ENCODE measurements at regions not wholly inside any gene's neighbourhood (a gene's known extent, or its start where the extent isn't known, plus 50 kb on each side); places are given as distances from the start of the nearest gene placed in this dataset.

- no peak for TF ChIP-seq NFIC (IDR thresholded peaks at IDR 0.05; ENCODE audit: borderline replicate concordance)
- TF ChIP-seq FOXJ3 (CRISPR knock-in tag; IDR thresholded peaks at IDR 0.05): no peak
- no peak for TF ChIP-seq POLR2AphosphoS5 (IDR thresholded peaks at IDR 0.05; ENCODE audit: low read depth, low read length)
- no peak for TF ChIP-seq ZBTB33 (IDR thresholded peaks at IDR 0.05; ENCODE audit: borderline replicate concordance, low read depth)
- TF ChIP-seq CTCF (IDR thresholded peaks at IDR 0.05): no peak
- no peak for TF ChIP-seq SIN3A (IDR thresholded peaks at IDR 0.05; ENCODE audit: borderline replicate concordance, low read depth, low read length)
- no peak for TF ChIP-seq MEF2A (IDR thresholded peaks at IDR 0.05; ENCODE audit: borderline replicate concordance, low read depth)
- no peak for TF ChIP-seq TEAD4 (IDR thresholded peaks at IDR 0.05; ENCODE audit: borderline replicate concordance, insufficient read depth)
- TF ChIP-seq RFX5 (IDR thresholded peaks at IDR 0.05; ENCODE audit: low read length): no peak
- TF ChIP-seq ELF1 (IDR thresholded peaks at IDR 0.05): no peak
- no peak for TF ChIP-seq JUND (IDR thresholded peaks at IDR 0.05)
- no peak for TF ChIP-seq CHD2 (IDR thresholded peaks at IDR 0.05; ENCODE audit: low read length, partially characterized antibody)
- no peak for TF ChIP-seq EZH2phosphoT487 (IDR thresholded peaks at IDR 0.05; ENCODE audit: borderline replicate concordance, low read depth)
These were observed 77.0 kb upstream of the STARD4 start (continued) for GRCh38 chr5:111589316-111589715.

- DNase-seq: no peak
- H4K20me1 ChIP-seq (ENCODE audit: insufficient read depth): no peaks in the 10 kb centered on the region
- no peaks in the 10 kb centered on the region for H3K27me3 ChIP-seq (ENCODE audit: insufficient read depth)
- no peak overlapping the region for H3K4me2 ChIP-seq
- H3K9me3 ChIP-seq: no peaks in the 10 kb centered on the region
- H3K4me1 ChIP-seq (ENCODE audit: control insufficient read depth in 1 of 2, insufficient read depth in 2 of 2, low read depth in 1 of 2, low read length in 1 of 2): peaks cover 3 to 15% of the 10 kb centered on the region in 2 experiments; a peak in 3 of 4 replicates
- H2AFZ ChIP-seq (ENCODE audit: low read depth): no peak overlapping the region
- CTCF ChIA-PET: interaction anchor here (1.2 kb wide), 1 partner anchor 37 kb away, joined by 3 read pairs; no protein-coding TSS in a partner anchor
- H3K79me2 ChIP-seq (ENCODE audit: insufficient read depth): no peaks in the 10 kb centered on the region
- TF ChIP-seq CTCF (IDR thresholded peaks at IDR 0.05): no peak
- TF ChIP-seq TAF1 (IDR thresholded peaks at IDR 0.05; ENCODE audit: borderline replicate concordance, low read depth, low read length): no peak
- TF ChIP-seq RCOR1 (IDR thresholded peaks at IDR 0.05; ENCODE audit: low read length): no peak
- no peak for TF ChIP-seq USF1 (IDR thresholded peaks at IDR 0.05; ENCODE audit: borderline replicate concordance, low read depth)
- no peak for TF ChIP-seq NFIC (IDR thresholded peaks at IDR 0.05; ENCODE audit: borderline replicate concordance)
- no peak for TF ChIP-seq FOSL2 (IDR thresholded peaks at IDR 0.05; ENCODE audit: borderline replicate concordance, low read depth)
- TF ChIP-seq IRF3 (IDR thresholded peaks at IDR 0.05; ENCODE audit: low read depth, low read length): no peak
- TF ChIP-seq RFX5 (IDR thresholded peaks at IDR 0.05; ENCODE audit: low read length): no peak
- no peak for TF ChIP-seq SMC3 (IDR thresholded peaks at IDR 0.05; ENCODE audit: low read depth, low read length)
- TF ChIP-seq JUND (IDR thresholded peaks at IDR 0.05): no peak
- TF ChIP-seq TEAD4 (IDR thresholded peaks at IDR 0.05; ENCODE audit: borderline replicate concordance, insufficient read depth): no peak
- no peak for TF ChIP-seq ZBTB33 (IDR thresholded peaks at IDR 0.05; ENCODE audit: borderline replicate concordance, low read depth)
- TF ChIP-seq POLR2AphosphoS5 (IDR thresholded peaks at IDR 0.05; ENCODE audit: low read depth, low read length): no peak
- TF ChIP-seq EZH2phosphoT487 (IDR thresholded peaks at IDR 0.05; ENCODE audit: borderline replicate concordance, low read depth): no peak
- TF ChIP-seq NRF1 (IDR thresholded peaks at IDR 0.05; ENCODE audit: low read depth, low read length): no peak
- H3K9me2 ChIP-seq: no peaks in the 10 kb centered on the region
- POLR2A ChIA-PET: no interaction called here
- no peak overlapping the region for H3K9ac ChIP-seq
- H3F3A ChIP-seq (replicated peaks; ENCODE audit: insufficient read depth): peaks cover 24% of the 10 kb centered on the region
- H3K4me3 ChIP-seq (ENCODE audit: low read depth in 2 of 2, low read length in 1 of 2): no peak overlapping the region
- H3K36me3 ChIP-seq (replicated peaks in 1 of 2; ENCODE audit: control insufficient read depth in 1 of 2, insufficient read depth in 2 of 2, low read length in 1 of 2): no peaks in the 10 kb centered on the region
- H3K27ac ChIP-seq (ENCODE audit: low read depth in 2 of 2, low read length in 1 of 2): no peak overlapping the region
These were observed 75.4 kb upstream of the STARD4 start for GRCh38 chr5:111587728-111588127.
